A673 (cell line): ENCODE measurements at regions not wholly inside any gene's neighbourhood (a gene's known extent, or its start where the extent isn't known, plus 50 kb on each side); places are given as distances from the start of the nearest gene placed in this dataset.

Source experiments
- CTCF ChIP-seq: fragments of 300-800, 200-600 bp; sonication (generic); conservative IDR thresholded peaks from 2 replicates; pipeline ENCODE4 v1.5.1; 2017; ENCODE audit warnings: low read depth, mild to moderate bottlenecking, antibody characterized with exemption, low read length, moderate library complexity, mixed read lengths
- EZH2 ChIP-seq: fragments of 200-600 bp; sonication (generic); IDR thresholded peaks from 2 replicates; pipeline ENCODE4 v1.6.1; 2017; ENCODE audit warnings: borderline replicate concordance, low read depth, mild to moderate bottlenecking, mixed read lengths, antibody characterized with exemption, low read length; ENCODE audit not compliant: poor library complexity, severe bottlenecking

- TF ChIP-seq CTCF (no peak), EZH2 (no peak)
These were observed 392.3 kb upstream of the TMPO start for GRCh38 chr12:98123021-98123461.
